ENCODE measurements at regions not wholly inside any gene's neighbourhood (a gene's known extent, or its start where the extent isn't known, plus 50 kb on each side); places are given as distances from the start of the nearest gene placed in this dataset.

DNA sequence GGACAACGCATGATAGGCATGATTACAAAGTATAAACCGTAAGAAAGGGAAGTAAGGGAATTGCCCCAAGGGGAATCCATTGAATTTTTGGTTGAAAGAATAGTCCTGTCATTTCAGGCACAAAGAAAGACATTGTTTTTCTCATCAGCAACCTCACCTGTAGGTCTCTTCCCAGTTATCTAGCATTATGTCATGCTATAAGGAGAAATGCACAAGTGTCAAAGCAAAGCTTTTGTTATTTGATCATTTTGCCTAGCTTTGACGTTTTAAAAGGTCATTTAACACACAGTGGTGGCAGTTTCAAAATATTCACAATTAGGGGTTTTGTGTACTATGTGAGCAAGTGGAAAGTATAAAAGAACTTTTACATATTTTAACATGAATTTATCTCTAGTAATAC, 796.2 kb upstream of the MIR17HG start:
- Mint-ChIP-seq H3K36me3 (no peaks in the 10 kb centered on the region), H3K4me1 (no peaks in the 10 kb centered on the region), H3K9me3 (peaks cover 9% of the 10 kb centered on the region), H3K27ac (no peak overlapping the region), H3K4me3 (no peak overlapping the region)
- DNase-seq (ENCODE audit: low spot score in 2 of 2) (no peak), ATAC-seq (no peak)

DNA sequence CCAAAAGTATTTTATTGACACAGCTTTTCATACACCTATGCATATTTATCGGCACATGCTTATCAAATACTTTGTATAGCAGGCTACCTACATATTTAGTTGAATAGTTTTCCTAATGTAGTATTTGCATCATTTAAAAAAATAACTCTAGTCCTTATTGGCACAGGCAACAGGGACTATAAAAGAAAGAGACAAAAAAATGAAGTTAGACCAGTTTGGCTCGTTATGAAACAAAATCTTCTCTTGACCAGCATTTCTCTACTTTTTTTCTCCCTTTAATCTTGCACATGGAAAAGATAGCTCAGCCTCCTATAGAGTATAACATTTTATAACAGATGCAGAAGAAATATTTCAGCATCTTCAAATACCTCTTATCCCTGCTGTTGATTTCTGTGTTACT, 794.8 kb upstream of the MIR17HG start:
- ATAC-seq, result no peak
- Mint-ChIP-seq H3K9me3 (peaks cover 13% of the 10 kb centered on the region), H3K4me3 (no peak overlapping the region)

DNA sequence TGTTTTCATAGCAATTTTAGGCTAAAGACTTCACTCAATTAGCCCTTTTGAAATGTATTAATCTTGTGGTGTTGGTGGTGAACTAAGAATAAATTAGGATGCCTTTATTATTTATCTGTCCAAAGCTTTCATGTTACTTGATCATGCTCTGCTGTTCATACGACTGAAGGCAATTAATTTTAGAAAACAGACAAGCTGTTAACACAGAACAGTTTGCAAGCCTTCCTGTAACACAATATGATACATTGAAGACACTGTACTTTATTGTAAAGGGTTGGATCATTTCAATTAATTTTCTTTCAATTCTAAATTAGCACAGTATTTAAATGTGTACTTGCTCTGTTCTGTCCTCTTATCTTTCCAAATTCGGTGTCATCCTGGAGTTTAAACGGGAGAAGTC, 794.3 kb upstream of the MIR17HG start:
- Mint-ChIP-seq H3K27ac (no peak overlapping the region), H3K9me3 (peaks cover 10% of the 10 kb centered on the region), H3K4me3 (no peak overlapping the region), H3K4me1 (no peaks in the 10 kb centered on the region), H3K36me3 (no peaks in the 10 kb centered on the region)
- DNase-seq (ENCODE audit: low spot score in 2 of 2) (no peak), ATAC-seq (no peak)

More for the DNA sequence above, 794.8 kb upstream of the MIR17HG start:
- Mint-ChIP-seq H3K4me1 (no peaks in the 10 kb centered on the region), H3K27ac (no peak overlapping the region), H3K36me3 (no peaks in the 10 kb centered on the region)
- DNase-seq (ENCODE audit: low spot score in 2 of 2), result no peak

DNA sequence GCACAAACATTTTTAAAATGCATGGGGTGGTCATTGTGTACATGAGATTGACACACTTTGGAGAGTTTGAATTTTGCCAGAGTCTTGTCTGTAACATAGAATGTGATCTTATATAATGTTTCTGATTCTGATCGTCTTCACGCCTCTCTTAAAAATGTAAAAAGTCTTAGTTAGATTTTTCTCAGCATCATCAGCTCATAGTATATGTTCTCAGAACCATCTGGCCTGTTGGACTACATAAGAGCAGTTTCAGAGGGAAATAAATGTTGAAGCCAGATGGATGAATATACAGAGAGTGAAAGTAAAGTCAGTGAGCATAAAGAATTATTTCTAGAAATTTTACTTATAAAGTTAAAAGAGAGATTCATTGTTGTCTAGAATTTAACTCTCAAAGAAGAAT, 789.9 kb upstream of the MIR17HG start:
- H3K27ac Mint-ChIP-seq, result no peak overlapping the region
- H3K36me3 Mint-ChIP-seq, result no peaks in the 10 kb centered on the region
- ATAC-seq (no peak), DNase-seq (ENCODE audit: low spot score in 2 of 2) (no peak)
- no peaks in the 10 kb centered on the region for H3K4me1 Mint-ChIP-seq
- peaks cover 20% of the 10 kb centered on the region for H3K9me3 Mint-ChIP-seq
- H3K4me3 Mint-ChIP-seq, result no peak overlapping the region

DNA sequence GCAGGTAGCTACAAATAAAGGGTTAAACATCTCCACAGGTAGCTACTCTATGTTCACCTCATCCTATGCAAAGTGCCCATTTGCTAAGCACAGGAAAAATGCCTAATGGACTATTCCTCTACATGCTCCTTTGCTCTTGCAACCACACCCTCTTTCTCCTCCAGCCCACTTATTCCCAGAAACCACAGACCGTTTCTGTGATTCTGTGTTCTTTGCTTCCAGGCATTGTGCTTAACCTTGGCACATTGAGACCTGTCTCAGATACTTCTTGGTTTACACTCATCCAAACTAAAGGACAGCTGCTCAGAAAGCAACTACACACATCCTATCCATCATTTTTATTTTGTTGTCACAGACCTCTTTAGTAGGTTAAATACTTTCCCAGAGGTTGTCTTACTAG, 785.0 kb upstream of the MIR17HG start:
- Mint-ChIP-seq H3K4me1 (no peaks in the 10 kb centered on the region), H3K9me3 (peaks cover 19% of the 10 kb centered on the region), H3K4me3 (no peak overlapping the region), H3K27ac (no peak overlapping the region), H3K36me3 (no peaks in the 10 kb centered on the region)
- ATAC-seq (no peak), DNase-seq (ENCODE audit: low spot score in 2 of 2) (no peak)

DNA sequence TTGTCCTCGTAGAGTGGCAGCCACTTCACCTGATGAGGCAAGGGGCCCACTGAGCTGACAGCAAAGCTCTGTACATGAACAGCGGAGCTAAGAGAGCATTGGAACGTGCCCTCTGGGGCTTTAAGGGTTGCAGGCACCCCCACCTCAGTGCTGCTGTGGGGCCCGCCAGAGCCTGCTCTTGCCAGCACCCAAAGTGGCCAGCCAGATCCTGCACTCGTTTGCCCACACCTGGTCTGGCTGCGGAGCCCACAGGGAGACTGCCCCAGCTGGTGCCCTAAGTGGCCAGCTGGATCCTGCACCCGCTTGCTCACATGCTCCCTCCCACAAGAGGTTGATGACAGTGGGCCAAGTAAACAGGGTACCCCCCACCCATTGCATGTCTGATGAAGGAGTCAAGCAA, 783.4 kb upstream of the MIR17HG start:
- Mint-ChIP-seq H3K4me3 (no peak overlapping the region), H3K4me1 (no peaks in the 10 kb centered on the region), H3K36me3 (no peaks in the 10 kb centered on the region), H3K27ac (no peak overlapping the region), H3K9me3 (peaks cover 15% of the 10 kb centered on the region)
- no peak for ATAC-seq
- no peak for DNase-seq (ENCODE audit: low spot score in 2 of 2)

DNA sequence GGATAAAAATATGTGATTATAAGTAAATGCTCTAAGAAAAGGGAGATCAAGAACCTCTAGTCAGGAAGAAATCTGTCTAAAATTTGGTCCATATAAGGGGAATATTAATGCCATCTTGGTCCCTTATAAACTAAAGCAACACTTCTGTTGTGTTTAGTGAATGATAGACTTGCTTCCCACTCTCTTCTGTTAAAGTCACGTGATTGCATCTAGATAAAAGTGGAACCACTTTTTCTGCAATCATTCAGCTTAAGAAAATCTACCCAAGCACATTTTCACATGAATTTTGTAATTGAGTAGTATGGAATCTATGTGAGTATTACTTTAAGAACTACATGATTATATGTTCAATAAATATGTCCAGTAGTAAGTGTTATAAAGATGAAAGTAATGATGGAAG, 782.9 kb upstream of the MIR17HG start:
- H3K9me3 Mint-ChIP-seq, result peaks cover 13% of the 10 kb centered on the region
- no peak for ATAC-seq
- H3K4me3 Mint-ChIP-seq, result no peak overlapping the region
- H3K4me1 Mint-ChIP-seq, result no peaks in the 10 kb centered on the region
- H3K36me3 Mint-ChIP-seq, result no peaks in the 10 kb centered on the region
- H3K27ac Mint-ChIP-seq, result no peak overlapping the region
- no peak for DNase-seq (ENCODE audit: low spot score in 2 of 2)

DNA sequence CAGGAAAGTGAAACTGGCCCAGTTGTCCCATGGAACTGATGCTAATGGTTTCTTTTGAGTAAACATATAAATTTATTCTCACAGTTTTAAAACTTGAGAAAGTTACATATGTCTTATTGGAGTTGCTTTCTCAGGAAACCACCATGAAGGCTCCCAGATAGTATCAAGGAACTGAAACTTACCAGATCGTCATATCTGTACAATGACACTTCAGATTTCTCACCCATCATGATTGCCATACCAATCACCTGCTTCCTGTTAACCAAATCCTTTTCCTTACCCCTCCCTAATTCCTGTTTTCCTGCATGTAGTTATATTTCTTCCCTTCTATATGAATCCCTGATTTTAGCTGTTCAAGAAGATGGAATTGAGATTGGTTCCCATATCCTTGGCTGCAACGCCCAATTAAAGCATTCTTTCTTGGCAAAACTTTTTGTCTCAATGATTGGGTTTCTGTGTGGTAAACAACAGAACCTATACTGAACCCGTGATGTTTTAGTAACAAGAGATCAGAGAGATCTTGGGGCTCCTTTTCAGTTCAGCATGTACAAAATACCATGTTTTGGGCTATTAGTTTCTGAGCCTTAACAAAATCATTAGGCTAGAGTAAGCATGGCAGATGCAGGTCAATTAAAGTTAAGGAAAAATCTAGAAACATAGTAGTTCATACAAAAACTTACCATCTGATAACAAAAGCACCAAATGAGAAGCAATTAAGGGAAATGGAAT, 781.3 kb upstream of the MIR17HG start:
- H3K9me3 Mint-ChIP-seq, result peaks cover 8% of the 10 kb centered on the region
- DNase-seq (ENCODE audit: low spot score in 2 of 2) (no peak), ATAC-seq (no peak)
- no peaks in the 10 kb centered on the region for H3K36me3 Mint-ChIP-seq
- no peaks in the 10 kb centered on the region for H3K4me1 Mint-ChIP-seq
- H3K27ac Mint-ChIP-seq, result no peak overlapping the region
- H3K4me3 Mint-ChIP-seq, result no peak overlapping the region

DNA sequence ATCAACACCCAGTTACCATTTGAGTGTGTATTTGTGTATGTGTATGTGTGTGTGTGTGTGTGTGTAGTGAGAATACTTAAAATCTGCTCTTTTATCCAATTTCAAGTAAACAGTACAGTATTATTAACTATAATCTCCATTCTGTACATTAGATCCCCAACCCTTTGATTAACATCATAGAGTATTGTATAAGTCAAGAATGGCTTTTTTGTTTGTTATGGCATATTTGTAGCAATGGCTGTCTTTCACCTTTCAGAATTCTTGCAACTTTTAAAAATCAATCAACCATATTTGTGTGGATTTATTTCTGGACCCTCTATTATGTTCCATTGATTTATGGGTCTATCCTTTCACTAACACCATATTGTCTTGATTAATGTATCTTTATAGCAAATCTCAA, 779.3 kb upstream of the MIR17HG start:
- peaks cover 3% of the 10 kb centered on the region for H3K9me3 Mint-ChIP-seq
- no peak for ATAC-seq
- H3K4me1 Mint-ChIP-seq, result no peaks in the 10 kb centered on the region
- no peak for DNase-seq (ENCODE audit: low spot score in 2 of 2)
- H3K4me3 Mint-ChIP-seq, result no peak overlapping the region
- no peaks in the 10 kb centered on the region for H3K36me3 Mint-ChIP-seq
- no peak overlapping the region for H3K27ac Mint-ChIP-seq

DNA sequence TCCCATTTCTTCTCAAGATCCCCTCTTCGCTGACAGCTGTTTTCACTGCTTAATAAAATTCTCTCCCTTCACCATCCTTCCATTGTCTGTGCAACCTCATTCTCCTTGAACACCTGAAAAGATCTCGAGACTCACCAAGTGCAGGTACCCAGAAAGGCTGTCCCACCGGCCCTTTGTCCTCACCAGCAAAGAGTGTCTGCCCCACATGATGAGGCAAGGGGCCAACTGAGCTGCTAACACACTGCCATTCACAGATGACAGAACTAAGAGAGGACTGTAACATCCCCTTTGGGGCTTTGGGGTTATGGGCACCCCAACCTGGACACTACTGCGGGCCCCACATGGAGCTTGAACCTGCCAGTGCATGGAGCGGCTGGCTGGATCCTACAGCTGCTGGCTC, 771.4 kb upstream of the MIR17HG start:
- peaks cover 8% of the 10 kb centered on the region for H3K9me3 Mint-ChIP-seq
- no peaks in the 10 kb centered on the region for H3K36me3 Mint-ChIP-seq
- H3K27ac Mint-ChIP-seq, result no peak overlapping the region
- no peak for DNase-seq (ENCODE audit: low spot score in 2 of 2)
- H3K4me1 Mint-ChIP-seq, result no peaks in the 10 kb centered on the region
- H3K4me3 Mint-ChIP-seq, result no peak overlapping the region
- ATAC-seq, result no peak

DNA sequence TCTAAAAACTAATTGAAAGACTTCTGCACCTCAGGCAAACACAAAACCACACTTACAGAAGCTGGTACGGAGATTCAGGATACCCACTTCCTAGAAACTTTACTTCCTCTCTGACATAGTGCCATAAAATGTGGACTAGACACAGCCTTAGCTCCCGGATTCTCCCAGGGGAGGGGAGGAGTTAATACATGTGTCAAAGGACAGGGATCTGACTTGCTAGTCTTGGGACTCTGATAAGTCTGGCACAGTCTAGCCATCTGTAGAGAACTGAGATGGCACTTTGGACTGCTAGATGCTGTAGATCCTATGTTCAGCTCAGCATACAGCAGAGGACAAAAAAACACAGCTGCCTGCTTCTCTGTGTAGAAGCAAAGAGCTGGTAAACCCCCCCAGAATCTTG, 769.8 kb upstream of the MIR17HG start:
- Mint-ChIP-seq H3K36me3 (no peaks in the 10 kb centered on the region), H3K4me1 (no peaks in the 10 kb centered on the region), H3K9me3 (peaks cover 8% of the 10 kb centered on the region), H3K27ac (no peak overlapping the region), H3K4me3 (no peak overlapping the region)
- no peak for DNase-seq (ENCODE audit: low spot score in 2 of 2)
- ATAC-seq, result no peak

DNA sequence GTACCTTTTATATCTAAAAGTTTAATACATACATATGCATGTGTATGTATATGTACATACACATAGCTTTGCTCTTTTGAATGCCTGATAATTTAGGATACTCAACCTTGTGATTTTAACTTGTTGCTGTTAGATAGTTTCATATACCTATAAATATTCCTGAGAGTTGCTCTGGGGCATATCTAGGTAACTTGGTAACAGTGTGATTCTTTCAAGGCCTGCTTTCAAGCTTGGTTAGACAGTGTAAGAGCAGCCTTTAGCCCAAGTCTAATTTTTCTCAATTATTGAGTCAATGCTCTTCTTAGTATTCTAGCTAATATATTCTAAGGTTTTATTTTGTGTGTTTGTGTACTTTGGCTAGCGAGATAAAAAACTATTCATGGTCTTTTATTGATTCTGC, 762.1 kb upstream of the MIR17HG start:
- DNase-seq (ENCODE audit: low spot score in 2 of 2) (no peak), ATAC-seq (no peak)
- Mint-ChIP-seq H3K4me1 (no peaks in the 10 kb centered on the region), H3K9me3 (peaks cover 14% of the 10 kb centered on the region), H3K4me3 (no peak overlapping the region), H3K27ac (no peak overlapping the region), H3K36me3 (no peaks in the 10 kb centered on the region)

DNA sequence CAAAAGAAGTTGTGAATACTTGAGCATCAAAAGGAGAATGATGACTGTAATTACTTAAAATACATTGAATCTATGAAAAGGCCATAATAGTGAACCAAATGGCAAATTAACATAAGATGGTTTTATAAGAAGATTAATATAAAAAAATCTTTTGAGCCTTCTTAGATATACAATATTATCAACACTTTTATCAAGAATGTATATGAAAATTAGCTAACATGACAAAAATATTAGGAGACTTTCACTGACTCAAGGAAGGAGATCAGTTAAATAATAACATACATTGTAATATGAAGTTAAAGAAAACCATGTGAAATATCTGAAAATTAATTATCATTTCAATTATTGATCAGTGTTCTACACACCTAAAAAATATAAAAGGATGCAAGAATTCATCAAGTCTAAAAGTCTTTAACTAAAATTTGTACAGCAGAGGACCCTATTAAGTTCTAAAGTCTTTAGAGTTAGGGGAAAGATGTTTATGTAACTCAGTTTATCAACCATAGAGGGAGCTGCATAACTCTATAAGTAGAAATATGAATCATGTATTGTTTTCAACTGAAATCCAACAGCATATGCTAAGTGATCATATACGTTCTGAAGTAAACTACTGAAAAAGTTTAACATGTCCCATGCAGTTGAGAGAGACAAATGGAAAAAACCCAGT, 756.1 kb upstream of the MIR17HG start:
- Mint-ChIP-seq H3K4me3 (no peak overlapping the region), H3K27ac (no peak overlapping the region), H3K36me3 (no peaks in the 10 kb centered on the region), H3K9me3 (peaks cover 8% of the 10 kb centered on the region), H3K4me1 (no peaks in the 10 kb centered on the region)
- DNase-seq (ENCODE audit: low spot score in 2 of 2), result no peak
- no peak for ATAC-seq

DNA sequence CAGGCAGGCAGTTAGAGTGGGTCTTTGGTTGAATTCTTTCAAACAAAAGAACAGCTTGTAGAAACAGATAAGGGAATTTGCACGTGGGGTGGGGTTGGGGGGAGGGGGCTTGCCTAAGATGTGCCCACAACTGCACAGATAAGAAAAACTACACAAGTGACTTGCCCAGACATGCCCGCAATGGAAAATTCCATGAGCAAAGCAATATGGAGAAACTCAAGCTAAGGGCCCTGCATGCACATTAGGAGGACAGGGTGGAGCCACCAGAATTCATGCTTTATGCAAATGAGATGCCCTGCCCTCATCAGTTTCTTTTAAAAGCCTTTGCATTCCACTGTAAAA, 755.6 kb upstream of the MIR17HG start:
- DNase-seq (ENCODE audit: low spot score in 2 of 2) (no peak), ATAC-seq (no peak)
- no peaks in the 10 kb centered on the region for H3K4me1 Mint-ChIP-seq
- no peak overlapping the region for H3K4me3 Mint-ChIP-seq
- no peak overlapping the region for H3K27ac Mint-ChIP-seq
- peaks cover 8% of the 10 kb centered on the region for H3K9me3 Mint-ChIP-seq
- no peaks in the 10 kb centered on the region for H3K36me3 Mint-ChIP-seq

DNA sequence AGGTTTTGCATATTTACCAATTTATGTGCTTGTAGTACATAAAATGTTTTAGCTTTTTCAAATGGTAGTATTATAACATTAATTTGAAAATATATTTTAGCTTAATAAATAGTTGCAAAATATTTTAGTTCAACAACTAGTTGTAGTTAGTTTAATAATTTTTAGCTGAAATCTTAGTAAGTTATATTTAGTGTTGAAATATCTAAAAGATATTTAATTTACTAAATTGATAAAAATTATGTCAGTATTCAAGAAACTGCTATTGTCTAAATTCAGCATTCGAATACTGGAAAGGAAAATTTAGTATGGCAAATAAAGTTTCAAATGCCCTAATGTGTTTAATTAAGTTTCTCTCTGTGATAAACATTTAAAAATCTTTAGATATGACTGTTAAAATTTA, 754.5 kb upstream of the MIR17HG start:
- no peak overlapping the region for H3K27ac Mint-ChIP-seq
- no peak for ATAC-seq
- H3K4me3 Mint-ChIP-seq, result no peak overlapping the region
- peaks cover 5% of the 10 kb centered on the region for H3K9me3 Mint-ChIP-seq
- H3K36me3 Mint-ChIP-seq, result no peaks in the 10 kb centered on the region
- DNase-seq (ENCODE audit: low spot score in 2 of 2), result no peak
- H3K4me1 Mint-ChIP-seq, result no peaks in the 10 kb centered on the region

DNA sequence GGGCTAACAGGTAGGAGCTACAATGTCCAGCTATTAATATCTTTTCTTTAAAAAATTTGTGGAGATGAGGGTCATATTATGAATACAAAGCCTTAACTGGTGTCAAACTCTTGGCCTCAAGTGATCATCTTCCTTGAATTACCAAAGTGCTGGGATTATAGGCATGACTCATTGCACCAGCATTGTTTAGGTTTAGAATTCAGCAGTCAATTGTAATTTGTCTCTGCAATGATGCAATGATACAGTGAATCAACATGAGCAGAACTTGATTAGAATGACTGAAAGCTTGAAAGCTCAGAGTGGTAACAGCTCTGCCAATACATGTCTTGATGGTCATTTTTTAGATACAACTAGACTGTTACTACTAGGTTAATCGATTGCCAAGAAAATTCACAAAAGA, 752.8 kb upstream of the MIR17HG start:
- ATAC-seq (no peak), DNase-seq (ENCODE audit: low spot score in 2 of 2) (no peak)
- no peaks in the 10 kb centered on the region for H3K4me1 Mint-ChIP-seq

More for the DNA sequence above, 752.8 kb upstream of the MIR17HG start:
- Mint-ChIP-seq H3K9me3 (peaks cover 9% of the 10 kb centered on the region), H3K36me3 (no peaks in the 10 kb centered on the region), H3K4me3 (no peak overlapping the region), H3K27ac (no peak overlapping the region)
